Fibroblast of mammary gland (primary cell): ENCODE measurements at regions not wholly inside any gene's neighbourhood (a gene's known extent, or its start where the extent isn't known, plus 50 kb on each side); places are given as distances from the start of the nearest gene placed in this dataset.

Source experiments
- DNase-seq: peaks from one replicate; pipeline ENCODE4 v3.0.0-alpha.2; 2010; ENCODE audit warnings: low read depth
- H3K4me3 ChIP-seq: 2 replicates; pipeline ENCODE4 v1.5.1; 2011; ENCODE audit warnings: low read depth, mild to moderate bottlenecking, low read length, moderate library complexity; ENCODE audit not compliant: control insufficient read depth
- TF ChIP-seq, protein P1 (sequence below): conservative IDR thresholded peaks from 2 replicates; pipeline ENCODE4 v1.5.1; 2011; ENCODE audit warnings: low read depth, low read length, inconsistent platforms; ENCODE audit not compliant: control insufficient read depth, insufficient read depth

GRCh38 chr2:18961991-18962421, 372.6 kb upstream of the NT5C1B start:
- TF ChIP-seq, protein P1, sequence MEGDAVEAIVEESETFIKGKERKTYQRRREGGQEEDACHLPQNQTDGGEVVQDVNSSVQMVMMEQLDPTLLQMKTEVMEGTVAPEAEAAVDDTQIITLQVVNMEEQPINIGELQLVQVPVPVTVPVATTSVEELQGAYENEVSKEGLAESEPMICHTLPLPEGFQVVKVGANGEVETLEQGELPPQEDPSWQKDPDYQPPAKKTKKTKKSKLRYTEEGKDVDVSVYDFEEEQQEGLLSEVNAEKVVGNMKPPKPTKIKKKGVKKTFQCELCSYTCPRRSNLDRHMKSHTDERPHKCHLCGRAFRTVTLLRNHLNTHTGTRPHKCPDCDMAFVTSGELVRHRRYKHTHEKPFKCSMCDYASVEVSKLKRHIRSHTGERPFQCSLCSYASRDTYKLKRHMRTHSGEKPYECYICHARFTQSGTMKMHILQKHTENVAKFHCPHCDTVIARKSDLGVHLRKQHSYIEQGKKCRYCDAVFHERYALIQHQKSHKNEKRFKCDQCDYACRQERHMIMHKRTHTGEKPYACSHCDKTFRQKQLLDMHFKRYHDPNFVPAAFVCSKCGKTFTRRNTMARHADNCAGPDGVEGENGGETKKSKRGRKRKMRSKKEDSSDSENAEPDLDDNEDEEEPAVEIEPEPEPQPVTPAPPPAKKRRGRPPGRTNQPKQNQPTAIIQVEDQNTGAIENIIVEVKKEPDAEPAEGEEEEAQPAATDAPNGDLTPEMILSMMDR = no peak
- DNase-seq = no peak
- no peak overlapping the region for H3K4me3 ChIP-seq

DNA sequence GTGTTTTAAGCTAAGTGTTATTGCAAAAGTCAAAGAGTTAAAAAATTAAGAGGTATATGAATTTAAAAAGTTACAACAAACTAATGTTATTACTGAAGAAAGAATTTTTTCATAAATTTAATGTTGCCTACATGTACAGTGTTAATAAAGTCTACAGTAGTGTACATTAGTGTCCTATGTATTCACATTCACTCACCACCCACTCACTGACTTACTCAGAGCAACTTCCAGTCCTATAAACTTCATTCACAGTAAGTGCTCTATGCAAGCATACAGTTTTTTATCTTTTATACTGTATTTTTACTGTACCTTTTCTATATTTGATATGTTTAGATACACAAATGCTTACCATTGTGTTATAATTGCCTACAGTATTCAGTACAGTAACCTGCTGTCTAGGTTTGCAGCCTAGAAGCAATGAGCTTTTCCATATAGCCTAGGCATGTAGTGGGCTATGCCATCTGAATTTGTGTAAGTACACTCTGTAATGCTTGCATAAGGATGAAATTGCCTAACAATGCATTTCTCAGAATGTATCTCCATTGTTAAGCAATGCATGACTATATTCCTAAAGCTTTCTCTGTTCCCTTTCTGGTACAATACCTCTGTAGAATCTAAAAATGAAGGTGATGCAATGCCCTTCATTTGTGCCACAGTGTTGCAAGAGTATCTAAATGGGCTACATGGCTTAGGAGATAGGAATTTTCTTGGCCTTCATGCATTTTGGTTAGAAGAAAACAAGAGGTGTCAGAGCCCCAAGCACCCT, 370.8 kb upstream of the NT5C1B start:
- TF ChIP-seq, protein P1 = no peak
- peak; percentile 85 for DNase-seq
- no peak overlapping the region for H3K4me3 ChIP-seq

- no peak for DNase-seq
- TF ChIP-seq, protein P1 = no peak
- H3K4me3 ChIP-seq = no peak overlapping the region
Observed at GRCh38 chr2:18959200-18959599, 369.8 kb upstream of the NT5C1B start.

DNA sequence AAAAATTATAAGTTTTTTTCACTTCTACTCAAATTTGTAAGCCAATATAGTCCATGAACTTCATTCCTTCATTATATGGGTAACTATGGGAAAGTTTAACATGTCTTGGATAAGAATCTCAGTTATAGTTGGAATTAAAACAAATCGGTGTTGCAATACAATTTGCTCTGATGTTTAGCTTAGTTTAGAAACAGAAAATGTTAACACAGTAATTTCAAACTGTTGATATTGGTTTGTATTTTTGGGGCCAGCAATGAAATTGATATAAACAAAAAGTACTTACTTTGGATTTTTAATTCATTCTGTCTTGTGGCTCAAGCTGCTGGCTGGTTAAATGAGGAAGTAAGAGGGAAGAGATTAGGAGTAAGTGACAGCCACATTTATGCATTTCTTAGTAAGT, 368.5 kb upstream of the NT5C1B start:
- DNase-seq = no peak
- TF ChIP-seq, protein P1 = no peak
- no peak overlapping the region for H3K4me3 ChIP-seq

DNA sequence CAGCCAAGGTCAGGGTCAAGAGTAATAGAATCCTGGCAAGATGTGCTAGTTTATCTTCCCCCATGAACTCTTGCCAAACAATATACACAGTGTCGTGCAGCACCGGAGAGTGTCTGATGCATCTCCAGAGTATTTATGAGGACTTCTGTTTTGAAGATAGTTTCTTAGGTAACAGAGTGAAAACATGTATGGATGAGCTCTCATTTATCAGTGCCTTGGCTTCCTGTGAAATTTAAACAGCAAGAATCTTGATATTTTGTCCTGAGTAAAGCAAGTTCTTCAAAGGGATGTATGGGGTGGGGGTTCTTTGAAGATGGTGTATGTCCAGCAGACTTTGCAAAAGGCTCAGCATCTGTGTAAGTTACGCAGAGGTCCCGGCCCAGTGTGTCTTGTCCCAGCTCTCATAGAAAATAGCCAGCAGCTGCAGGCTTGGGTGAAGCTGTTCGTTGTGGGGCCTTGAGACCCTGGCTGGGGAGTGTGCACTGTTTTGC, 361.0 kb upstream of the NT5C1B start:
- peak; percentile 77 for DNase-seq

GRCh38 chr2:18949871-18950270, 360.5 kb upstream of the NT5C1B start:
- DNase-seq = peak; percentile 15
- TF ChIP-seq, protein P1 = no peak
- no peak overlapping the region for H3K4me3 ChIP-seq

More for the DNA sequence above, 361.0 kb upstream of the NT5C1B start:
- TF ChIP-seq, protein P1 = no peak
- no peak overlapping the region for H3K4me3 ChIP-seq
